Retina (tissue), 1 donor: ENCODE measurements at regions not wholly inside any gene's neighbourhood (a gene's known extent, or its start where the extent isn't known, plus 50 kb on each side); places are given as distances from the start of the nearest gene placed in this dataset.
"Not testable (repeated sequence)": the region's sequence is repeated elsewhere in the genome, so short reads cannot be mapped to it uniquely, and the experiment has no call there.

Experiments used
- DNase-seq: peaks from one replicate; pipeline ENCODE4 v3.0.0-alpha.2; 2016

- DNase-seq = no peak
Observed at GRCh38 chr18:76715012-76715610, 107.2 kb upstream of the ZNF236 start.

- DNase-seq = no peak
Observed at GRCh38 chr18:76713432-76713831, 108.9 kb upstream of the ZNF236 start.

- no peak for DNase-seq
Observed at GRCh38 chr18:76712511-76713140, 109.7 kb upstream of the ZNF236 start.

GRCh38 chr18:76710646-76711520 is 111.5 kb upstream of the ZNF236 start:
- DNase-seq = no peak

- DNase-seq = peak; percentile 82
Observed at GRCh38 chr18:76709659-76710645, 112.4 kb upstream of the ZNF236 start.

- no peak for DNase-seq
Observed at GRCh38 chr18:76708722-76709353, 113.5 kb upstream of the ZNF236 start.

GRCh38 chr18:76708071-76708721 is 114.2 kb upstream of the ZNF236 start:
- no peak for DNase-seq

GRCh38 chr18:76707534-76707933 is 114.8 kb upstream of the ZNF236 start:
- no peak for DNase-seq

GRCh38 chr18:76704589-76704988 is 117.8 kb upstream of the ZNF236 start:
- not testable (repeated sequence) for DNase-seq

GRCh38 chr18:76699923-76700322 is 122.4 kb upstream of the ZNF236 start:
- DNase-seq = peak; percentile 54

- DNase-seq = no peak
Observed at GRCh38 chr18:76697441-76697901, 124.9 kb upstream of the ZNF236 start.

- no peak for DNase-seq
Observed at GRCh38 chr18:76691800-76692199, 130.6 kb upstream of the ZNF236 start.

- DNase-seq = no peak
Observed at GRCh38 chr18:76689646-76690264, 132.6 kb upstream of the ZNF236 start.

- DNase-seq = no peak
Observed at GRCh38 chr18:76688724-76689472, 133.5 kb upstream of the ZNF236 start.

GRCh38 chr18:76687304-76687962 is 134.9 kb upstream of the ZNF236 start:
- no peak for DNase-seq

- DNase-seq = peak; percentile 61
Observed at GRCh38 chr18:76686737-76687231, 135.6 kb upstream of the ZNF236 start.

- no peak for DNase-seq
Observed at GRCh38 chr18:76685860-76686259, 136.5 kb upstream of the ZNF236 start.

GRCh38 chr18:76685402-76685801 is 137.0 kb upstream of the ZNF236 start:
- DNase-seq = no peak

- DNase-seq = no peak
Observed at GRCh38 chr18:76684265-76684664, 138.1 kb upstream of the ZNF236 start.
